HepG2 (cell line): ENCODE measurements at regions not wholly inside any gene's neighbourhood (a gene's known extent, or its start where the extent isn't known, plus 50 kb on each side); places are given as distances from the start of the nearest gene placed in this dataset.
A peak's percentile ranks its signal among the peaks of the same experiment; 100 is the strongest.

Experiments
- ATAC-seq: fragments of 200-7000 bp; cut with Tn5 transposase; 3 replicates; pipeline ENCODE4 v1.9.1; 2020; ENCODE audit warnings: mild to moderate bottlenecking, moderate library complexity
- BruUV-seq: library from RNA; stranded (reverse); fragments of 400-500 nt; replicated peaks from 2 replicates; lab custom pipeline; 2021; lab: Mats Ljungman, UMichigan
- CTCF ChIA-PET: fragments of 300-600 bp; formaldehyde crosslinking; extraction: SDS; loops from one replicate; lab custom pipeline; 2021; ENCODE audit warnings: low total read pairs, inconsistent platforms, low intra/inter-chr PET ratio; lab: Yijun Ruan, JAX
- POLR2A ChIA-PET: fragments of 350-600 bp; sonication (Branson Sonifier 250); formaldehyde crosslinking; loops from one replicate; lab custom pipeline; 2020; ENCODE audit warnings: antibody characterized with exemption, inconsistent platforms; lab: Yijun Ruan, JAX
- DNase-seq: peaks from one replicate; pipeline ENCODE4 v3.0.0-alpha.2; 2015; ENCODE audit warnings: low spot score
- FAIRE-seq: peaks from 3 replicates; lab custom pipeline; 2011; peaks lifted over from hg19 to GRCh38; lab: Jason Lieb, UNC
- H2AFZ ChIP-seq: one replicate; pipeline ENCODE4 v1.6.1; 2011; ENCODE audit warnings: low read length, inconsistent platforms
- H3K27ac ChIP-seq: fragments of 300-600 bp; 3 replicates; pipeline ENCODE4 v1.8.0; 2011; ENCODE audit warnings: mixed run types, mild to moderate bottlenecking, mixed read lengths, low read length, inconsistent platforms; ENCODE audit not compliant: insufficient read depth; ENCODE audit errors: extremely low read length
- H3K27me3 ChIP-seq, 2 experiments: fragments of 200-600 bp in 1 of 2; 2 replicates in 1 of 2; 3 replicates in 1 of 2; pipeline versions ENCODE4 v1.6.0 to v1.8.0; 2011; ENCODE audit warnings: low read length in 2 of 2, mild to moderate bottlenecking in 2 of 2, moderate library complexity in 2 of 2, inconsistent platforms in 1 of 2; ENCODE audit not compliant: insufficient read depth in 2 of 2, control insufficient read depth in 1 of 2
- H3K36me3 ChIP-seq, 2 experiments: fragments of 200-600 bp in 1 of 2; replicated peaks in 1 of 2; 2 replicates in 1 of 2; 3 replicates in 1 of 2; pipeline versions ENCODE4 v1.5.1 to v1.8.0; 2011; ENCODE audit warnings: low read length in 2 of 2, inconsistent platforms in 1 of 2; ENCODE audit not compliant: insufficient read depth in 2 of 2, control insufficient read depth in 1 of 2
- H3K4me1 ChIP-seq: 2 replicates; pipeline ENCODE4 v1.5.1; 2012; ENCODE audit warnings: low read length, inconsistent platforms; ENCODE audit not compliant: insufficient read depth
- H3K4me2 ChIP-seq: 2 replicates; pipeline ENCODE4 v1.6.0; 2011; ENCODE audit warnings: low read depth, low read length, inconsistent platforms
- H3K4me3 ChIP-seq, 3 experiments: fragments of 200-600 bp in 1 of 3; sonication (generic), shearing (Covaris generic) in 1 of 3; replicated peaks in 1 of 3; 2 replicates each; pipeline ENCODE4 v1.5.1; 2011 to 2016; ENCODE audit warnings: low read length in 3 of 3, inconsistent platforms in 2 of 3, low read depth in 2 of 3, mild to moderate bottlenecking in 2 of 3, control low read depth in 1 of 3, mixed read lengths in 1 of 3; ENCODE audit not compliant: insufficient read depth in 1 of 3
- H3K79me2 ChIP-seq: one replicate; pipeline ENCODE4 v1.6.1; 2011; ENCODE audit warnings: low read length, inconsistent platforms; ENCODE audit not compliant: insufficient read depth
- H3K9ac ChIP-seq: 2 replicates; pipeline ENCODE4 v1.6.0; 2011; ENCODE audit warnings: mild to moderate bottlenecking, low read depth, low read length, inconsistent platforms; ENCODE audit not compliant: insufficient read depth
- H3K9me3 ChIP-seq: 2 replicates; pipeline ENCODE4 v1.5.1; 2012; ENCODE audit warnings: mild to moderate bottlenecking, low read length
- H4K20me1 ChIP-seq: 2 replicates; pipeline ENCODE4 v1.6.0; 2011; ENCODE audit warnings: inconsistent platforms, mild to moderate bottlenecking, low read length, moderate library complexity; ENCODE audit not compliant: insufficient read depth
- CENPX ChIP-seq: sonication (generic); formaldehyde crosslinking; IDR thresholded peaks from 2 replicates; pipeline ENCODE4 v1.9.0; 2021; ENCODE audit warnings: mild to moderate bottlenecking, missing genetic modification reagents, moderate library complexity
- HES4 ChIP-seq: sonication (generic); formaldehyde crosslinking; IDR thresholded peaks from 2 replicates; pipeline ENCODE4 v1.9.0; 2021; ENCODE audit warnings: mild to moderate bottlenecking, missing genetic modification reagents, borderline replicate concordance
- PHF8 ChIP-seq: sonication (generic); formaldehyde crosslinking; IDR thresholded peaks from 2 replicates; pipeline ENCODE4 v1.5.0; 2020; ENCODE audit warnings: missing genetic modification reagents
- POLR2A ChIP-seq, 2 experiments: IDR thresholded peaks; 2 replicates each; pipeline ENCODE4 v1.6.1; 2011; ENCODE audit warnings: low read depth in 2 of 2, low read length in 2 of 2, mild to moderate bottlenecking in 1 of 2, moderate library complexity in 1 of 2; ENCODE audit not compliant: insufficient read depth in 1 of 2
- SIX1 ChIP-seq: sonication (generic); formaldehyde crosslinking; IDR thresholded peaks from 2 replicates; pipeline ENCODE4 v1.4.0; 2020; ENCODE audit warnings: missing genetic modification reagents, borderline replicate concordance
- TEAD2 ChIP-seq: sonication (generic); formaldehyde crosslinking; IDR thresholded peaks from 2 replicates; pipeline ENCODE4 v1.9.0; 2021; ENCODE audit warnings: missing genetic modification reagents
- ZBTB3 ChIP-seq: sonication (generic); formaldehyde crosslinking; IDR thresholded peaks from 2 replicates; pipeline ENCODE4 v1.4.0; 2020; ENCODE audit warnings: low read depth, mild to moderate bottlenecking, moderate library complexity, missing genetic modification reagents, borderline replicate concordance
- ZBTB8A ChIP-seq: sonication (generic); formaldehyde crosslinking; IDR thresholded peaks from 2 replicates; pipeline ENCODE4 v1.4.0; 2020; ENCODE audit warnings: mild to moderate bottlenecking, low read depth, missing genetic modification reagents, borderline replicate concordance
- ZNF446 ChIP-seq: sonication (generic); formaldehyde crosslinking; IDR thresholded peaks from 2 replicates; pipeline ENCODE4 v1.5.0; 2020; ENCODE audit warnings: mild to moderate bottlenecking, missing genetic modification reagents
- ZNF563 ChIP-seq: sonication (generic); formaldehyde crosslinking; IDR thresholded peaks from 2 replicates; pipeline ENCODE4 v1.8.0; 2022; ENCODE audit warnings: mild to moderate bottlenecking, moderate library complexity, missing genetic modification reagents
- ZNF7 ChIP-seq: IDR thresholded peaks from 2 replicates; pipeline ENCODE4 v1.6.1; 2016; ENCODE audit warnings: missing biosample characterization, missing genetic modification reagents
- WGBS: methylation state at CpG from one replicate; pipeline ENCODE4 v1.1.6; 2017; ENCODE audit warnings: low lambda C conversion rate; 5-methylcytosine and 5-hydroxymethylcytosine counted together
- in situ Hi-C: cut with HindIII; loops from 2 replicates; pipeline ENCODE4 v1.10.0; 2017; ENCODE audit warnings: low pct_unique_long_range_greater_than_20kb; ENCODE audit not compliant: extremely low pct_ligation_motif_present
- intact Hi-C: fragments of 100-400 bp; cut with micrococcal nuclease; formaldehyde crosslinking; loops from one replicate; pipeline ENCODE4 v1.10.0; 2022; ENCODE audit not compliant: unreplicated experiment
- TF ChIP-seq, protein P1 (sequence below): sonication (generic); formaldehyde crosslinking; IDR thresholded peaks from 2 replicates; pipeline ENCODE4 v1.5.0; 2020; ENCODE audit warnings: mild to moderate bottlenecking, missing genetic modification reagents
- TF ChIP-seq, protein P2 (sequence below): sonication (generic); formaldehyde crosslinking; IDR thresholded peaks from 2 replicates; pipeline ENCODE4 v1.4.0; 2020; ENCODE audit warnings: missing genetic modification reagents
- TF ChIP-seq, protein P3 (sequence below): IDR thresholded peaks from 2 replicates; pipeline ENCODE4 v1.6.1; 2018; ENCODE audit warnings: missing genetic modification reagents, mild to moderate bottlenecking, missing compliant biosample characterization

DNA sequence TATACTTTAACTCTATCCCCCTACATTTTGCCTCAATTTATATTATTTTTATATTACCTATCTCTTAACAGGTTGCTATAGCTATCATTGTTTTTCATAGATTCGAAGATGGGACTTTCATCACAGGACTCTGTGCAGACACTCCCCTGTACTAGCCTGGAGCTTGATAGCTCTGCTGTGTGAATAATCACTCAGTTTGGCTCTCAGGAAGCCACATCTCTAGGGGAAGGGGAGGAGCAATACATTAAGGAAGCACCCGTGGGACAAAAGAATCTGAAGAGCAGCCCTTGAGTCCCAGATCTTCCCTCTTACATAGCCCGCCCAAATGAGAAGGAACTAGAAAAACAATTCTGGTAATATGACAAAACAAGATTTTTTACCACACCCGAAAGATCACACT, 114.3 kb upstream of the FXR1 start:
- CTCF ChIA-PET: no interaction called here
- in situ Hi-C loops: no loop called here
- no peak for DNase-seq
- H3K4me2 ChIP-seq: no peak overlapping the region
- no peaks in the 10 kb centered on the region for H3K79me2 ChIP-seq
- H3K9ac ChIP-seq: no peak overlapping the region
- POLR2A ChIA-PET: no interaction called here
- WGBS: 1% methylated on average over 4 of the region's 4 CpGs
- BruUV-seq: no TSS peak
- H2AFZ ChIP-seq: no peak overlapping the region
- H3K27me3 ChIP-seq: no peaks in the 10 kb centered on the region
- FAIRE-seq: no peak
- ATAC-seq: no peak
- TF ChIP-seq, protein P1, sequence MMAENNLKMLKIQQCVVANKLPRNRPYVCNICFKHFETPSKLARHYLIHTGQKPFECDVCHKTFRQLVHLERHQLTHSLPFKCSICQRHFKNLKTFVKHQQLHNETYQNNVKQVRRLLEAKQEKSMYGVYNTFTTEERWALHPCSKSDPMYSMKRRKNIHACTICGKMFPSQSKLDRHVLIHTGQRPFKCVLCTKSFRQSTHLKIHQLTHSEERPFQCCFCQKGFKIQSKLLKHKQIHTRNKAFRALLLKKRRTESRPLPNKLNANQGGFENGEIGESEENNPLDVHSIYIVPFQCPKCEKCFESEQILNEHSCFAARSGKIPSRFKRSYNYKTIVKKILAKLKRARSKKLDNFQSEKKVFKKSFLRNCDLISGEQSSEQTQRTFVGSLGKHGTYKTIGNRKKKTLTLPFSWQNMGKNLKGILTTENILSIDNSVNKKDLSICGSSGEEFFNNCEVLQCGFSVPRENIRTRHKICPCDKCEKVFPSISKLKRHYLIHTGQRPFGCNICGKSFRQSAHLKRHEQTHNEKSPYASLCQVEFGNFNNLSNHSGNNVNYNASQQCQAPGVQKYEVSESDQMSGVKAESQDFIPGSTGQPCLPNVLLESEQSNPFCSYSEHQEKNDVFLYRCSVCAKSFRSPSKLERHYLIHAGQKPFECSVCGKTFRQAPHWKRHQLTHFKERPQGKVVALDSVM (CRISPR knock-in tag): no peak
- TF ChIP-seq HES4 (CRISPR knock-in tag) (no peak), ZNF446 (CRISPR knock-in tag) (no peak), TEAD2 (CRISPR knock-in tag) (no peak), ZBTB8A (CRISPR knock-in tag) (no peak), ZNF7 (CRISPR knock-in tag) (no peak)
- TF ChIP-seq, all 625 proteins: peak for 0
- Histone ChIP-seq H3K27ac (no peak overlapping the region), H3K36me3 (no peaks in the 10 kb centered on the region), H3K9me3 (no peaks in the 10 kb centered on the region), H4K20me1 (no peaks in the 10 kb centered on the region), H3K4me3 (no peak overlapping the region), H3K4me1 (no peaks in the 10 kb centered on the region)
- intact Hi-C loops: no loop called here

DNA sequence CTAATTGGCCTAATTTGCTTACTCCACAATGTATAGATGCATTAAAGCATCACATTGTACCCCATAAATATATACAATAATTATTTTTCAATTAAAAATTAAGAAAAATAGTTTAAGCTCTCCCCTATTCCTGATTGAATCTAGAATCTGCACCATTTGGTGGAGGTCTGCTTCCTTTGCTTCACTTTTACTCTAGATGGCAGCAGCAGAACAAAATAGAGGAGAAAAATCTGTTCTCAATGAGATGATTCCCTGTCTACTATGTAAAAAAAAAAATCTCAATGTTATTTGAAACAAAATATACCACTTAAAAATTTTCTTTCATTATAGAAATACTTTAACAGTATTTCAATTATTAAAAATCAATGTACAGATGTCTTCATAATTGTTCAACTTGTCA, 109.6 kb upstream of the FXR1 start:
- Histone ChIP-seq H3K4me3 (no peak overlapping the region), H3K9me3 (no peaks in the 10 kb centered on the region), H3K27ac (no peak overlapping the region), H3K4me2 (no peak overlapping the region), H3K9ac (no peak overlapping the region), H3K27me3 (no peaks in the 10 kb centered on the region), H3K36me3 (no peaks in the 10 kb centered on the region), H2AFZ (no peak overlapping the region), H4K20me1 (no peaks in the 10 kb centered on the region), H3K4me1 (no peaks in the 10 kb centered on the region), H3K79me2 (no peaks in the 10 kb centered on the region)
- ATAC-seq (peak; percentile 58; the same call in 2 of the 3 replicates), DNase-seq (peak; percentile 28), FAIRE-seq (no peak)
- no TSS peak for BruUV-seq
- ChIA-PET POLR2A (no interaction called here), CTCF (interaction anchor here (0.7 to 1.6 kb wide), 2 partner anchors 374 to 897 kb away, joined by 3 to 10 read pairs; no protein-coding TSS in a partner anchor)
- in situ Hi-C loops: loop anchor here (10.0 kb wide), 1 partner anchor 372 kb away; no protein-coding TSS in a partner anchor
- intact Hi-C loops: loop anchor here (1.0 to 10.0 kb wide), 2 partner anchors 152 to 373 kb away; no protein-coding TSS in a partner anchor
- TF ChIP-seq, protein P2, sequence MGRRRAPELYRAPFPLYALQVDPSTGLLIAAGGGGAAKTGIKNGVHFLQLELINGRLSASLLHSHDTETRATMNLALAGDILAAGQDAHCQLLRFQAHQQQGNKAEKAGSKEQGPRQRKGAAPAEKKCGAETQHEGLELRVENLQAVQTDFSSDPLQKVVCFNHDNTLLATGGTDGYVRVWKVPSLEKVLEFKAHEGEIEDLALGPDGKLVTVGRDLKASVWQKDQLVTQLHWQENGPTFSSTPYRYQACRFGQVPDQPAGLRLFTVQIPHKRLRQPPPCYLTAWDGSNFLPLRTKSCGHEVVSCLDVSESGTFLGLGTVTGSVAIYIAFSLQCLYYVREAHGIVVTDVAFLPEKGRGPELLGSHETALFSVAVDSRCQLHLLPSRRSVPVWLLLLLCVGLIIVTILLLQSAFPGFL (CRISPR knock-in tag): no peak
- TF ChIP-seq SIX1 (CRISPR knock-in tag) (no peak), CENPX (CRISPR knock-in tag) (no peak), ZNF563 (CRISPR knock-in tag) (no peak), ZBTB3 (CRISPR knock-in tag) (no peak), POLR2A (IDR thresholded peaks at IDR 0.05; ENCODE audit: insufficient read depth in 1 of 2, low read depth in 2 of 2, low read length in 2 of 2) (no peak), PHF8 (CRISPR knock-in tag) (no peak)
- TF ChIP-seq, protein P3, sequence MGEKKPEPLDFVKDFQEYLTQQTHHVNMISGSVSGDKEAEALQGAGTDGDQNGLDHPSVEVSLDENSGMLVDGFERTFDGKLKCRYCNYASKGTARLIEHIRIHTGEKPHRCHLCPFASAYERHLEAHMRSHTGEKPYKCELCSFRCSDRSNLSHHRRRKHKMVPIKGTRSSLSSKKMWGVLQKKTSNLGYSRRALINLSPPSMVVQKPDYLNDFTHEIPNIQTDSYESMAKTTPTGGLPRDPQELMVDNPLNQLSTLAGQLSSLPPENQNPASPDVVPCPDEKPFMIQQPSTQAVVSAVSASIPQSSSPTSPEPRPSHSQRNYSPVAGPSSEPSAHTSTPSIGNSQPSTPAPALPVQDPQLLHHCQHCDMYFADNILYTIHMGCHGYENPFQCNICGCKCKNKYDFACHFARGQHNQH (CRISPR knock-in tag): no peak
